RPMI7951 (cell line): ENCODE measurements at regions not wholly inside any gene's neighbourhood (a gene's known extent, or its start where the extent isn't known, plus 50 kb on each side); places are given as distances from the start of the nearest gene placed in this dataset.

Experiments used
- DNase-seq: peaks from one replicate; pipeline ENCODE4 v3.0.0-alpha.2; 2012; ENCODE audit warnings: low read depth

GRCh38 chr3:74507691-74508090 lies 106.8 kb downstream of the CNTN3 start:
- no peak for DNase-seq

DNA sequence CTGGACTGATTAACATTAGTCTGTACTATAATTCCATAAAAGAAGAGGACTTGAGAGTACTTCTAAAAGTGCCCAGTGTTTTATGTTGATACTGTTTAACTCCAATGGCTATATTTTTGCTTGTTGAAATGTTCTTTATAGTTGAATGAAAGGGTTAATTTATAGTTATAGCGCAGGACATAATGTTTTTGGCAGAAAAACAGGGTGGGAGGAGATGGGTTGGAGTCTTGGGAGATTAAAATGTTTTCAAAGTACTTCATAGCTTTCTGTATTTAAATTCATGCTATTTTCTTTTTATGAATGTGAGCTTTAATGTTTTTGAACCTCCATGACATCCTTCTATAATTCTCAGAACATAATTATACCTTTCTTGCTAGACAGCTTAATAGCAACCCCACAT lies 108.2 kb downstream of the CNTN3 start:
- no peak for DNase-seq

- no peak for DNase-seq
Observed at GRCh38 chr3:74501007-74501406, 113.5 kb downstream of the CNTN3 start.

DNA sequence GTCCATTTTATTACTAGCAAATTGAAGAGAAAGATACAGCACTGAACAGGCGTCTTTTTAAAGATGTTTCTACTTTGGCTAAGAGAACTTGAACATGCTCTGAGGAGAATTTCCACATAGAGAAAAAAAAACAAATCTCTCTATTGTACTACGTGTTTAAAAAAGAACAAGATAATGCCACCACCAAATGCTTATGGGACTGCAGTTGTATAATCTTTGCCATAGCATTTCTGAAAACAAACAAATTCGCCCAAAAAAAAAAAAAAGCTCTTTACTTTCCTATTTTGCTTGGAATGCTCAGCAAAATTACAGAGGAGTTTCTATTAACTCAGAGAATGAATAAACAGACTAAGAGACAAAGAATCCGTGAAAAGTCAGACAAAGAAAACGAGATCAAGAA lies 114.2 kb downstream of the CNTN3 start:
- no peak for DNase-seq

DNA sequence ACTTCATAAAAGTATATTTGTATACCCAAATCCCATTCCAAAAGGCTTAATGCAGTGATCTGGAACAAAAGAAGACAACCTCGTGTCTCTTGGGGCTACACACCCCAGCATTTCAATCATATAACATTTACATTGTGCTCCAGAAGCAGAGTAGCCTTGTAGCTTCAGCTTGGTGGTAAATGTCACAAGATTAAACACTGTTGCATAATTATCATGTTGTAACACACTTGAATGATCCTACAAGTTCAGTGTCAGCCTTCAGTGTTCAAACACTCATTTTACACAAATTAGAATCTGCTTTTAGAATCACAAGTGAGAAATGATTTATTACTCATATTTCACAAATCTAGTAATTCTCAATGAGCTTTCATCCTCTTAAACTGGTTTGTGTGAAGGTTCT lies 122.6 kb downstream of the CNTN3 start:
- DNase-seq = no peak

GRCh38 chr3:74489050-74489792 lies 125.2 kb downstream of the CNTN3 start:
- no peak for DNase-seq

DNA sequence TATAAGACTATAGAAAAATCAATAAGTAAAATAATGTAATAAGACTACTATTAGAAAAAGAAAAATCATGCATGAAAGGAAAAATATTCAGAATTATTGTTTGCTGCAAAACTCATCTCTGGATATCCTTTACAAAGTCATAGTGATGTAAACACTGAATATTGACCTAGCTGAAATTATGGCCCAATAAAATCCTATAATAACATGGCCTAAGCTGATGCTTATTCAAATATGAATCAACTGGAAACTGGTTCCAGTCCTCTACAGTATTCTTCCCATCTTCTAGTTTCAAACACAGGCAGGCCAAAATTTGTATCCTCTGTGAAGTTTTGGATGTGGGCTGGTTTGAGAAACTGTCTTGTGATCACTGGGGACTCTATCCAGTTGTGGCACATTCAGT lies 134.5 kb downstream of the CNTN3 start:
- DNase-seq = no peak

DNA sequence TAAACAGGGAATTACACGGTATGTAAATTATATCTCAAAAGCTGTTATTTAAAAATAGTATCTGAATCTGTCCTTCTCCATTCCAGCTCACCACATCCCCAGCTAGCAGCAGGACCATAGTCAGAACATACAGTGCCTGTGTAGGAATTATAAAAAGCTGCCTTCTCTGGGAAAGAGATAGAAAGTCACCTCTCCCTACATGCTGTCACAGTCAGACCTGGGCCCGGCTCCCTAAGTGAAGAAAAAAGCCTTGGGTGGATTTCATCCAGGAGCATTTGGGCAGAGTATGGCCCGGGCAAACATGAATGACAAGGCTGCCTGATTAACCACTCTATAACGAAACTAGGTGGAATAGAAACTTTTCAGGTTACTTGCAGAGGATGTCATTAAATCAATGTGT lies 144.1 kb downstream of the CNTN3 start:
- DNase-seq = no peak

GRCh38 chr3:74469713-74470112 lies 144.7 kb downstream of the CNTN3 start:
- no peak for DNase-seq

GRCh38 chr3:74469151-74469550 lies 145.3 kb downstream of the CNTN3 start:
- DNase-seq = no peak

DNA sequence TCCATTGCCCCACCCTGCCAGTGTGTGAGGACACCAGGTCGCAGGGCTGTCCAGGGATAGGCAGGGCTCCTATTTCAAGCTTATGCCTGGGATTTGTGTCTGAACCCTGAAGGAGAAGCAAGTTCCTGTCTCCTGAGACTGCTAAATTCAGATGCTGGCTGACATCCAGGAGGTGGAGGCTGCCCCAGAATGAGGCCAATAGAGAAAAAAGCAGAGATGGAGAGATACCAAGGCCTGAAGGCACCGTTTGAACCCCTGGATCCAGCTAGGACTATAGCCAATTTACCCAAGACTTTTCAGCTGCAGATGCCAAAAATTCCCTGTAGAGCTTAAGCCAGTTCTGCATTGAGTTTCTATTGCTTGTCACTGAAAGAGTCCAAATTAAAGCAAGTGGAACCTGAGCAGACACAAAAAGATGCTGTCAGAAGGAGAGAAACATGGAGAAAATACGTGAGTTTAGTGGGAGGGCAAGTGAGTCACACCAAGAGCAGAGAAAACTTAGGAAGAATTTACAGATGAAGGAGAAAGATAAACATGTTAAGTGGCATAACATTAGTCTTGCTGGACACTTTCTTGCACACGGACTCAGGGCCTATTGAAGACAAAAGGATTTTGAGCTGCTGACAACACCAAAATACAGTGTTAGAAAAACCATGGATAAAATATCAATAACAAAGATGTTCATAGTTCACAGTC lies 148.6 kb downstream of the CNTN3 start:
- DNase-seq = no peak

DNA sequence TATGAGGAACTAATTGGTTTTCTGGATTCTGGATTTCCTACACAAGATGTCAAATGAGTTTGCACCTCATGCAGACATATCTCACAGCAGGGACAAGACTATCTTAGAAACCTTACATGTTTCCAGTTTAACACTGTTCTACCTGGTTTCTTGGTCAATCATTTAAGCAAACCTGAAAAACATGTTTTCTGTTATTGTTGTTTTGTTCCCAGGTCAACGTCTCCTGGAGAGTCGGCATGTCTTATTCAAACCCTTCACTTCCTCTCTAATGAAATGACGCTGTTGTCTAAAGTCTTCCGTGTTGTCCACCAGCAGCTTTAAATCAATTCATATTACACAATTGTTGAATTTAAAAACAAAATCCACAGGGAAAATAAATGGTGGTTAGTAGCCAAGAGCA lies 150.9 kb downstream of the CNTN3 start:
- DNase-seq = no peak

DNA sequence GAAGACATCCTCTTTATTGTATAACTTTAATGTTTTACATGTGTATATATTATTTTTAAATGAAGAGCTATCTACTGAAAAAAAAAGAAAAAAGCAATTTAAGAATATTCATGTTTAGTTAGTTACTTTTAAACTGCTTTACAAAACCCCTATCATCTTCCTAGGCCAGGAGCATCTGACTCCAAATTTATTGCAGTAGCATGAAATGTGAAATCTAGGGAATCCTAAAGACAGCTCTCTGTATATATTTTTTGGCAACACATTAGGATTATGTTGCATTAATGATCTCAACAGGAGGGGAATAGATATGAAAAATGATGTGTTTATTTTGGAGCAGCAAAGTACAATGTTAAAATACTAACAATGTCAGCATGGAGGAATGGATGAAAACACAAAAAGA lies 158.3 kb downstream of the CNTN3 start:
- DNase-seq = no peak

DNA sequence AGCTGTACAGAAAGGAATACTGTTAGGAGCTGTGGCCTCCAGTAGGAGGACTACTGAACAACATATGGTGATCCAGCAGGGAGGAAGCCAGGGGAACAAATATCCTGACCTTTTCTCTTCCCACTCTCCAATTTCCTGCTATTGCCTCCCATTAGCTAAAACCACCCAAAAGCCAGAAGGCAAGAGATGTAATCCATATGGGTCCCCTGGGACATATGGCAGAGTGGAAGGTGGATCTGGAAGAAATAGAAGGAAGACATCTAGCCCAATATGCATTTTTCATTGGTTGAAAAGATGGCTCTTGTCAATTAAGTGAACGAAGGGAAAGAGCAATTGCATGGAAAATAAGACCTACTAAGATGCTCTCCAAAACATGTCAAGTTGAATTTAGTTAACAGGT lies 167.2 kb downstream of the CNTN3 start:
- no peak for DNase-seq

- DNase-seq = no peak
Observed at GRCh38 chr3:74445541-74445940, 168.9 kb downstream of the CNTN3 start.

- DNase-seq = no peak
Observed at GRCh38 chr3:74443102-74443501, 171.4 kb downstream of the CNTN3 start.

DNA sequence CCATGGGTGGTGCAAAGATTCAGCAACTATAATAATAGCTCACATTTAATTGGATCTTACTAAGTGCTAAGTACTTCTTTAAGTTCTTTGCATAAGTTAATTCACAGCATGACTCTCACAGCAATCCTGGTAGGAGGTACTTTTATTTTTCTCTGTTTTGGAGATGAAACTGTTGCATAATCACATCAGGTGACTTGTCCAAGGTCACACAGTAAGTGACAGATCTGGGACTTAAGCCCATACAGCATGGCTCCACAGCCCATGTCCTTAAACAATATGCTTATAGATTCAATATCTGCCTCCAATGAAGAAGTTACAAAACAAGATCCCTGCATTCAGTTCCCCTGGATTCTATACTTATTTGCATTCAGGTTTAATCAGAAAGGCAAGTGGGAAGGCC lies 171.8 kb downstream of the CNTN3 start:
- DNase-seq = no peak

DNA sequence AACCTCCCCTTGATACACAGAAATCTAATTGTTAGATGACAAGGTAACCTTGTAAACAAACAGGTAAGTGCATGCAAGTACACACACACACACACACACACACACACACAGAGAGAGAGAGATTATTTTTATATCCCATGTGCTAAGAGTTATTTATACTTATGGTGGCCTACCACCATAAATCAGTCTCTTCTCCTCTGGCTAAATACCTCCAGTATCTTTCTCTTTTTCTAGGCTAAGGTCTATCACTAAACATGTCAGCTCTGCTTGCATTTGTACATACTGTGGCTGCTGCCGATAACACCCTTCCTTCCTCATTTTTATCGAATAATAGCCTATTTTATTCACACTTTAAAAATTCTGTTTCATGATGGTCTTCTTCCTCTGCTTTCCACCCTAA lies 172.4 kb downstream of the CNTN3 start:
- DNase-seq = no peak

GRCh38 chr3:74436184-74436583 lies 178.3 kb downstream of the CNTN3 start:
- DNase-seq = no peak

- no peak for DNase-seq
Observed at GRCh38 chr3:74435631-74436030, 178.8 kb downstream of the CNTN3 start.

- DNase-seq = no peak
Observed at GRCh38 chr3:74434406-74434805, 180.1 kb downstream of the CNTN3 start.

GRCh38 chr3:74426571-74426970 lies 187.9 kb downstream of the CNTN3 start:
- DNase-seq = no peak

DNA sequence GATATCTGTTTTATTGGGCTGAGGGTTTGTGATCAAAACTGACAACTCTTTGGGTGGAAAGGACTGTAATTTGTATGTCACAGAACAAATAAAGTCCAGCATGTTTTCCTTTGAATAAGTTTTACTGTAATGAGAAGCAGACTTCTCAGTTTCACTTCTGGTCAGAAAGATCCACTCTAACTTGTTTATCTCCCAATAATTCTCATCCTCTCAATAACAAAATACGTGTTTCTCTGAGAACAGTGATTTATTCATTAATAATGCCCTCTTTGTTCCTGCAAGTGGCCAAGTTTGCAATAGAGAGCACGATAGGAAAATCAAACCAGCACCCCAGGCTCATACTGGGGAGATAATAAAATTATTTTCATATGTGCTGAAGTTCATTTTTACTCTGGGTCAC lies 190.6 kb downstream of the CNTN3 start:
- no peak for DNase-seq
